Neutrophil (primary cell): ENCODE measurements at regions not wholly inside any gene's neighbourhood (a gene's known extent, or its start where the extent isn't known, plus 50 kb on each side); places are given as distances from the start of the nearest gene placed in this dataset.

Experiments used
- H3K27ac ChIP-seq: fragments of 200-600 bp; sonication (generic); 2 replicates; pipeline ENCODE4 v1.5.1; 2016; ENCODE audit warnings: mild to moderate bottlenecking, moderate library complexity
- H3K27me3 ChIP-seq: fragments of 200-600 bp; sonication (generic); 2 replicates; pipeline ENCODE4 v1.6.0; 2016; ENCODE audit warnings: mild to moderate bottlenecking
- H3K36me3 ChIP-seq: fragments of 200-600 bp; sonication (generic); 2 replicates; pipeline ENCODE4 v1.5.1; 2017
- H3K4me1 ChIP-seq, 2 experiments: fragments of 200-600 bp in 1 of 2; sonication (generic) in 1 of 2; 1 replicate in 1 of 2; 2 replicates in 1 of 2; pipeline versions ENCODE4 v1.5.1 to v1.6.1; 2013 to 2016; ENCODE audit warnings: low read depth in 1 of 2, low read length in 1 of 2, mild to moderate bottlenecking in 1 of 2, moderate library complexity in 1 of 2; ENCODE audit not compliant: control insufficient read depth in 1 of 2, insufficient read depth in 1 of 2
- H3K4me3 ChIP-seq, 2 experiments: fragments of 200-600 bp in 1 of 2; sonication (generic) in 1 of 2; 1 replicate in 1 of 2; 2 replicates in 1 of 2; pipeline ENCODE4 v1.5.1; 2013 to 2016; ENCODE audit warnings: low read depth in 1 of 2, low read length in 1 of 2, mild to moderate bottlenecking in 1 of 2, moderate library complexity in 1 of 2
- H3K9me3 ChIP-seq: fragments of 200-600 bp; sonication (generic); 2 replicates; pipeline ENCODE4 v1.5.1; 2016
- TF ChIP-seq, protein P1 (sequence below): fragments of 200-600 bp; sonication (generic); IDR thresholded peaks from 2 replicates; pipeline ENCODE4 v1.5.1; 2016; ENCODE audit warnings: antibody characterized with exemption

GRCh38 chr18:37902344-37902743 lies 336.7 kb upstream of the CELF4 start:
- H3K9me3 ChIP-seq: no peaks in the 10 kb centered on the region
- H3K4me3 ChIP-seq: no peak overlapping the region
- no peaks in the 10 kb centered on the region for H3K36me3 ChIP-seq
- H3K4me1 ChIP-seq: no peaks in the 10 kb centered on the region
- no peak overlapping the region for H3K27ac ChIP-seq
- H3K27me3 ChIP-seq: no peaks in the 10 kb centered on the region
- TF ChIP-seq, protein P1, sequence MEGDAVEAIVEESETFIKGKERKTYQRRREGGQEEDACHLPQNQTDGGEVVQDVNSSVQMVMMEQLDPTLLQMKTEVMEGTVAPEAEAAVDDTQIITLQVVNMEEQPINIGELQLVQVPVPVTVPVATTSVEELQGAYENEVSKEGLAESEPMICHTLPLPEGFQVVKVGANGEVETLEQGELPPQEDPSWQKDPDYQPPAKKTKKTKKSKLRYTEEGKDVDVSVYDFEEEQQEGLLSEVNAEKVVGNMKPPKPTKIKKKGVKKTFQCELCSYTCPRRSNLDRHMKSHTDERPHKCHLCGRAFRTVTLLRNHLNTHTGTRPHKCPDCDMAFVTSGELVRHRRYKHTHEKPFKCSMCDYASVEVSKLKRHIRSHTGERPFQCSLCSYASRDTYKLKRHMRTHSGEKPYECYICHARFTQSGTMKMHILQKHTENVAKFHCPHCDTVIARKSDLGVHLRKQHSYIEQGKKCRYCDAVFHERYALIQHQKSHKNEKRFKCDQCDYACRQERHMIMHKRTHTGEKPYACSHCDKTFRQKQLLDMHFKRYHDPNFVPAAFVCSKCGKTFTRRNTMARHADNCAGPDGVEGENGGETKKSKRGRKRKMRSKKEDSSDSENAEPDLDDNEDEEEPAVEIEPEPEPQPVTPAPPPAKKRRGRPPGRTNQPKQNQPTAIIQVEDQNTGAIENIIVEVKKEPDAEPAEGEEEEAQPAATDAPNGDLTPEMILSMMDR: no peak

GRCh38 chr18:37900326-37900725 lies 334.7 kb upstream of the CELF4 start:
- no peaks in the 10 kb centered on the region for H3K27me3 ChIP-seq
- no peaks in the 10 kb centered on the region for H3K4me1 ChIP-seq
- H3K27ac ChIP-seq: no peak overlapping the region
- no peaks in the 10 kb centered on the region for H3K36me3 ChIP-seq
- TF ChIP-seq, protein P1: no peak
- H3K9me3 ChIP-seq: no peaks in the 10 kb centered on the region
- H3K4me3 ChIP-seq: no peak overlapping the region

DNA sequence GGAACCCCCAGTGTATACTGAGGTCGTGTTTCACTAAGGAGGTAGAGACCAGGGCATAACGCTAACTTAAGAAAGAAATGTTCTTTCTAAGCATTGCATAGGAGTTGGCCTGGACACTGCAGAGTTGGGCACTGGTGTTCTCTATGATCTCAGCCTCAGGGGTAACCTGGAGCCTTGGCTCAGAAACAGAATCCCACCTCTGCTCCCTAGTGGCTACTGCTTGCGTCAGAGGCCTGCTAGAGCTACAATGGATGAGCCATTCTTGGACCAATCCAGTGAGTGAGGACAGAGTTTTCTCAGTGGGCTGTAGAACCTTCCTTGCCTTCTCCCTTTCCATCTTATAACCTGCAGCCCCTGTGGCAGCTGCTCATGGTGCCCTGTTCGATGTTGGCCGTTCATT lies 324.4 kb upstream of the CELF4 start:
- H3K9me3 ChIP-seq: no peaks in the 10 kb centered on the region
- no peaks in the 10 kb centered on the region for H3K36me3 ChIP-seq
- H3K4me1 ChIP-seq: no peaks in the 10 kb centered on the region
- no peak overlapping the region for H3K27ac ChIP-seq
- no peaks in the 10 kb centered on the region for H3K27me3 ChIP-seq
- TF ChIP-seq, protein P1: no peak
- H3K4me3 ChIP-seq: no peak overlapping the region

- H3K36me3 ChIP-seq: no peaks in the 10 kb centered on the region
- no peaks in the 10 kb centered on the region for H3K27me3 ChIP-seq
- H3K4me1 ChIP-seq: no peaks in the 10 kb centered on the region
- TF ChIP-seq, protein P1: no peak
- no peak overlapping the region for H3K4me3 ChIP-seq
- H3K9me3 ChIP-seq: no peaks in the 10 kb centered on the region
- no peak overlapping the region for H3K27ac ChIP-seq
Observed at GRCh38 chr18:37874721-37875120, 309.1 kb upstream of the CELF4 start.

- Histone ChIP-seq H3K4me3 (no peak overlapping the region), H3K4me1 (no peaks in the 10 kb centered on the region), H3K27ac (no peak overlapping the region), H3K27me3 (no peaks in the 10 kb centered on the region), H3K9me3 (no peaks in the 10 kb centered on the region), H3K36me3 (no peaks in the 10 kb centered on the region)
- TF ChIP-seq, protein P1: no peak
Observed at GRCh38 chr18:37873416-37873815, 307.8 kb upstream of the CELF4 start.

GRCh38 chr18:37872562-37872961 lies 307.0 kb upstream of the CELF4 start:
- TF ChIP-seq, protein P1: no peak
- H3K36me3 ChIP-seq: no peaks in the 10 kb centered on the region

More at GRCh38 chr18:37872562-37872961, 307.0 kb upstream of the CELF4 start:
- Histone ChIP-seq H3K9me3 (no peaks in the 10 kb centered on the region), H3K4me3 (no peak overlapping the region), H3K4me1 (no peaks in the 10 kb centered on the region), H3K27me3 (no peaks in the 10 kb centered on the region), H3K27ac (no peak overlapping the region)
